HFF-Myc (cell line): ENCODE measurements at regions not wholly inside any gene's neighbourhood (a gene's known extent, or its start where the extent isn't known, plus 50 kb on each side); places are given as distances from the start of the nearest gene placed in this dataset.

Experiments
- DNase-seq: peaks from one replicate; pipeline ENCODE4 v3.0.0-alpha.2; 2011; ENCODE audit warnings: low read depth; ENCODE audit errors: extremely low read depth
- H3K4me3 ChIP-seq: replicated peaks from 2 replicates; pipeline ENCODE4 v1.5.1; 2011; ENCODE audit warnings: low read depth, mild to moderate bottlenecking, control low read depth, low read length
- CTCF ChIP-seq: IDR thresholded peaks from 2 replicates; pipeline ENCODE4 v1.5.1; 2012; ENCODE audit warnings: mild to moderate bottlenecking, low read depth, low read length, control low read depth; ENCODE audit errors: missing control alignments

- no peak for TF ChIP-seq CTCF
These were observed 66.8 kb upstream of the FZD7 start for GRCh38 chr2:201966691-201967438.

GRCh38 chr2:201968050-201968449 is 65.6 kb upstream of the FZD7 start:
- DNase-seq: no peak
- no peak overlapping the region for H3K4me3 ChIP-seq
- no peak for TF ChIP-seq CTCF

More at GRCh38 chr2:201966691-201967438, 66.8 kb upstream of the FZD7 start:
- H3K4me3 ChIP-seq: no peak overlapping the region
- no peak for DNase-seq

- H3K4me3 ChIP-seq: no peak overlapping the region
- no peak for DNase-seq
- TF ChIP-seq CTCF: no peak
These were observed 65.2 kb upstream of the FZD7 start for GRCh38 chr2:201968476-201968875.

GRCh38 chr2:201969241-201969937 is 64.3 kb upstream of the FZD7 start:
- no peak for DNase-seq
- H3K4me3 ChIP-seq: no peak overlapping the region
- no peak for TF ChIP-seq CTCF

- no peak overlapping the region for H3K4me3 ChIP-seq
- peak; percentile 40 for DNase-seq
- no peak for TF ChIP-seq CTCF
These were observed 63.5 kb upstream of the FZD7 start for GRCh38 chr2:201969938-201970785.

GRCh38 chr2:201970786-201971108 is 62.9 kb upstream of the FZD7 start:
- TF ChIP-seq CTCF: no peak
- no peak overlapping the region for H3K4me3 ChIP-seq
- DNase-seq: no peak
